ENCODE measurements at regions not wholly inside any gene's neighbourhood (a gene's known extent, or its start where the extent isn't known, plus 50 kb on each side); places are given as distances from the start of the nearest gene placed in this dataset.

DNA sequence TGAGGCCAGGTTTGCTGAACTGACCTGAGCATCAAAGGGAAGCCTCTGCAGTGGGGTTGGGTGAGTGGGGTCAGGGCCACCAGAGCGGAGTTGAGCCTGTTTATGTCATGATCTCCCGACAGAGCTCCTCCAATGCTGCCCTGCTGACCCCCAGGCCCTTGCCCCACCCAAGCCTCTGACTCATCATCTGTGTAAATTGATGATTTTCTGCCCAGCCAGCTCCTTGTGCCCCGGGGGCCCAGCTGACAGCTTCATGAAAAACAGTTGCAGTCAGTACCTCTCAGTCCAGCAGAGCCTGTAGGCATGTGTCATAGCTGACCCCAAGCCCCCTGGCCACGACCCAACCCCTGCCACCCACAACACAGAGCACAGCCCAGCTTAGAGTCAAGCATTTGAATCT lies 134.9 kb downstream of the CCT6B start:
- DNase-seq (ENCODE audit: insufficient read length, low spot score) = no peak
- no peak for FAIRE-seq

DNA sequence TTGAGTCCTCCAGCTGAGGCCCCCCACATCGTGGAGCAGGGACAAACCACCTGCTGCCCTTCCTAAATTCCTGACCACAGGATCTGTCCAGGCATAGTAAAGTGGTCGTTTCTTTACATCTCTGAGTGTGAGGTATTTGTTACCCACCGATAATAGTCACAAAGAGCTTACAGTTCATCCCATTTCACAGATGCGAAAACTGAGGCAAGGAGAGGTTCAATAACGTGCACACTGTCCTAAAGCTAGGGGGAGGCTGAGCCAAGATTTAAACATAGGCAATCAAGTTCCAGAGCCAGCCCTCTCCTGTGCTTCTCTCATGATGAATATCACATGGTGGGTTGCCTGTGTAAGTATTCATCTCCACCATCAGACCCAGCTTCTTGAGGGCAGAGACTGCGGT lies 135.4 kb downstream of the CCT6B start:
- no peak for DNase-seq (ENCODE audit: insufficient read length, low spot score)
- no peak for FAIRE-seq

DNA sequence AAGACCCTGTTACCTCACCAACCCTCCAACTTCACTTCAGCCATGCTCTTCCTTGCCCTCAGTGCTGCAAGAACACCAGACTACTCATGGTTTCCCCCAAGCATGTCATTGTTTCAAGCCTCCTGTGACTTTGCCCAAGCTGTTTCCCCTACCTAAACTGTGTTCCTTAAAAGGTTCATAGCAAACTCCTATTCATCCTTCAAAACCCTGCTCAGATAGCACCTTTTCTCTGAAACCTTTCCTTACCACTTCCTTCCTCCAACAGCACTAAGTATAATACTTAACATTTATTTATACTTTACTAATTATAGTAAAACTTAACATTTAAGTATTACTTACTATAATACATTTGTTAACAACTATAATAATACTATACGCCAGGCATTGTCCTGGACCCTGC lies 136.2 kb downstream of the CCT6B start:
- FAIRE-seq (no peak), DNase-seq (ENCODE audit: insufficient read length, low spot score) (no peak)

DNA sequence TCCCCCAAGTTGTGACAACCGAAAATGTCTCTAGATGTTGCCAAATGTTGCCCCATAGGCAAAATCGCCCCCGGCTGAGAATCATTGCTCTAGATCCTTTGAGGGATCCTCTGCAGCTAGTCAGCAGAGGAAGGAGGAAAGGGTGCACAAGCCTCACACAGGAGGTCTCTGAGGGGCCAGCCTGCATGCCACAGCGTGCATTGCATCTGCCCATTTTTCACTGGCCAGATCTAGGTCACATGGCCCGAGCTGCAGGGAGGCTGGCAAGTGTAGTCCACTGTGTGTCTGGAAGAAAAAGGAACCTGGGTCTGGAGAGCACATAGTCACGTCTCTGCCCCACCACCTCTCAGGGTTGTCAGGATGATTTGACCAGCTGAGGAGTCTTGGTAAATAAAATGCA lies 138.2 kb downstream of the CCT6B start:
- no peak for DNase-seq (ENCODE audit: insufficient read length, low spot score)

DNA sequence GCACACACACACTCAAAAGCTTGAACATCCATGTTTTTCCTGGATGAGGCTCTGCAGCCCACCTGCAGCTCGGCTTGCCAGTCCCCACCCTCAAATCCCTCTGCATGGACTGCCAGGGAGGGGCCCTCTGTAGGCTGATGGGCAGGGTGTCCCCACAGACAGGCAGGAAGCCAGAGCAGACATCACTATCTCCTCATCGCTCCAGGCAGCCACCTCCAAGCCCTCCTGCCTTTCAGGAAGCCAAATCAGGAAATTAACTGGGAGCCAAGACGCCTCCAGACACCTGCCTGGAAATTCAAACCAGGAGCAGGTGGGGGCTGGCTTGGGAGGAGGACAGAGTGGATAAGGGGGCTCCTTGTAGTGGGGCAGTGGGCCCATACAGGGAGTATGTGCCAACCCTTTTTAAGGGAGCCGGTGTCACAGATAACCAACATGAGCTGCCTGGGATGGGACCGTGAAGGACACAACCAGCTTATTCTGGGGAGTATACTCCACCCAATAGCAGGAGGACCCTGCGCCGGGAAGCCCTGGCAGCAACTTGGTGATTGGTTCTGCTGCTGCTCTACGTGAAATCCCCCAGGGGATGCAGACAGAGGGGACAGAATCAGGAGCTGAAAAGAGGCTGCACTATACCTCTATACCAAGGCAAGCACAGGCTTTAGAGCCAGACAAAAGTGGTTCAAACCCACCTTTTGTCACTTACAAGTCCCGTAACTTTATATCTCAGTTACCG lies 139.1 kb downstream of the CCT6B start:
- DNase-seq (ENCODE audit: insufficient read length, low spot score) = no peak
- FAIRE-seq = no peak

More for the DNA sequence above, 138.2 kb downstream of the CCT6B start:
- no peak for FAIRE-seq

DNA sequence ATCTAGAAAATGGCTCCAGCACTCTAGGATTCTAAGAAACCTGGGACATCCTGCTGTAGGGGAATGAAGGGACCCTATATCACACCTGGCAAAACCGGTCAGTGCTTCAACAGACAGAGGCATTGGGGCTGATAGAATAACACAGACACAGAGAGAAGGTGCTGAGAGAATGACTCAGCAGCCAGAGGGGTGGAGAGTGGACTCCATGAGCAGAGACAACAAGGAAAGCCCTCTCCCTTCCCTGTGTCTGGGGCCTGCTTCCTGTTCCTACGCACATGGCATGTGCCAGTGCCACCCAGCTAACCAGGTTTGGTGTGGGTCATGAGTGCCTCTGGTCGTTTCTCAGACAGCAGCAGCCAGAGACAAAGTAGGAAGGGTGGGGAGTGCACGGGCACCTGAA lies 140.3 kb downstream of the CCT6B start:
- FAIRE-seq (no peak), DNase-seq (ENCODE audit: insufficient read length, low spot score) (no peak)

DNA sequence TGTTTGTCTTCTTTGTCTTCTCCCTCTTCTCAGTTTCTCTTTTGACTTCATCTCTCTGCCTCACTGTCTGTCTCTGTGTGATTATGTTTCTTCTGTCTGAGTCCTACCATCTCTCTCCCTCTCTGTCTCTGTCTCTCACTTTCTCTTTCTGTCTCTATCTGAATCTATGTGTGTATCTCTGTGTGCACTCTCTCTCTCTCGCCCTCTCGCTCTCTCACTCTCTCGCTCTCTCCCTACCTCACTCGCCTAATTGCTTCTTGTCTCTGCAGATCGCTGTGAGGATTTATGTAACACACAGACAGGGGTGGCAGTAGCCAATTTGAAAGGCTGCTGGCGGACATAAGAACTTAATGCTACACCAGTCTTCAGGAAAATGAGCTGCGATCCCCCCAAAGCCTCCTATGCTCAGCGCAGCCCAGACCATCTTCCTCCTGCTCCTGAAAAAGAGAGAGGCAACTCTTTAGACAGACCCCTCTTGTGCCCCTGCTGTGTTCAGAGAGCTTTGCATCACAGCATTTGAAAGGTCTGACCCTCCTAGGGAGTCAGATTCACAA lies 140.9 kb downstream of the CCT6B start:
- FAIRE-seq (no peak), DNase-seq (ENCODE audit: insufficient read length, low spot score) (no peak)

DNA sequence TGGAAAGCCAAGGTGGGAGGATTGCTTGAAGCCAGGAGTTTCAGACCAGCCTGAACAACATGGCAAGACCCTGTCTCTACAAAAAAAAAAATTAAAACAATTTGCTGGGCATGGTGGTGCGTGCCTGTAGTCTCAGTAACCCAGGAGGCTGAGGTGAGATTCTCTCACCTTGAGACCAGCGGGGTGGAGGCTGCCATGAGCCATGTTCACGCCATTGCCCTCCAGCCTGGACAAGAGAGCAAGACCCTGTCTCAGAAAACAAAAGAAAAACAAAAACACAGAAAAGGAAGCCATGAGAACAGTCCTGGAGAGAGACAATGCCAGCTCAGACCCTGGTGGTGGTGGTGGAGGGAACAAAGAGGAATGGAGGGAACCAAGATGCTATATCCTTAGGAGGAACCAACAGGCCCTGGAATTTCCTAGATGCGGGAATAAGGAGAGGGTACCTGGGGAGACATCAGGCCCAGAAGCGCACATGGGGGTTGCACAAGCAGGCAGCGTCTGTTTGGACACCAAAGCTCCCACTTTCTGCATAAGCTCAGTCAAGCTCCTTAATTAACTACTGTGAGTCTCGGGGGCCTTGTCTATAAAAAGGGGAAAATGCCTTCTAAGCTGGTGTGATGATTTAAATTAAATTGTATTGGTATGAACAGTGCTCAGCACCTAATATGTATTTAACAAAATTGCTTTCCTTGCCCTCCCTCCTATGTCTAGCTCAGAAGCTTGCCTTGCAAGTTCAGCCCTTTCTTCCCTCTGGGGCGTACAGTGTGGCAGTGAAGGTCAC lies 143.8 kb downstream of the CCT6B start:
- FAIRE-seq = no peak
- DNase-seq (ENCODE audit: insufficient read length, low spot score) = no peak

DNA sequence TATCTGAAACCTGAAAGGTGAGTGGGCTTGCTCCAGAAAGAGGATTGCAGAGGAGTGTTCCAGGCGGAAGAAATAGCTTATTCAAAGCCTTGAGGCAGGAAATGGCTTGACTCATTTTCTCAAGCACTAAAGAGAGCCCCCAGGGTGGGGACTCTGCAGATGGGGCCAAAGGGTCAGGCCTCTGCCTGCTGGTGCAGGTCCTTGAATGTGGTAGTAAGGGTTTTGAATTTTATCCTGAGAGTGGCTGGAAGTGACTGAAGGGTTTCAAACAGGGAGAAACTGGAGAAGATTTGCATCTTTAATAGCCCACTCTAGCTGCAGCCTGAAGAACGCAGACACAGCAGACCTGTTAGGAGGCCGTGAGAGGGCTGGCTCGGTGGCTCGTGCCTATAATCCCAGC lies 144.4 kb downstream of the CCT6B start:
- no peak for FAIRE-seq
- no peak for DNase-seq (ENCODE audit: insufficient read length, low spot score)

DNA sequence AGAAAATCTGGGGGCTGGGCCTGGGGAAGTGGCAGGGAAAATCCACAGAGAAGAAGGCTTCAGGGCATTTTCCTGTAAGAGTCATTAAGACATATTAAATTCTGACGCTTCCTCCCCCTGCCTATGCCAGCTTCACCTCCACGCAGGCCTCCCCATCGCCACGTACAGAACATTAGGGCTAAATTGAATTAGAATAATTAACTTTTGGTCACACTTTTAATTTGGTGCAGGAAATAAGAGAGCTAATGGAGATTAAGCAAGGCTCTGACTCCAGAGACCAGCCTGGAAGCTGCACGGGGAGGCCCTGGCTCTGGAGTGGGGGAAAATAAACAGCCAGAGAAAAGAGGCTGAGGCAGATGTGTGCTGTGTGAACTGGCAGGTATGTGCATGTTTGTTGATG lies 148.0 kb downstream of the CCT6B start:
- DNase-seq (ENCODE audit: insufficient read length, low spot score) (no peak), FAIRE-seq (no peak)

DNA sequence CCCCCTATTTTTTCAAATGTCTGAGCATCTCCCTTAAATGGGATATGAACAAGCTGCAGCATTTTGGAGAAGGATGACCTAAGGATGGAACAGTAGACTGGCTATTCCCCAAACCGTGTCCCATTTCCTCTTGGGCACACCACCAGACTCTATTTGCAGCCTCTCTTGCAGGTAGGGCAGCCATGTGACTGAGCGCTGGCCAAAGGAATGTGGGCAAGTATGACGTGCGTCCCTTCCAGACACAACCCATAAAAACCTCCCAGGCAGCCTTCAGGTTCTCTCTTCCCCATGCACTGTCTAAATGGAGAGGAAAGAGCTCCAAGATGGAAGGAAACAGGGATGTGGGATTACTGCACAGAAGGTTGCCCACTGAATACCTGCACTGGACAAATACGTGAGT lies 149.7 kb downstream of the CCT6B start:
- no peak for FAIRE-seq

DNA sequence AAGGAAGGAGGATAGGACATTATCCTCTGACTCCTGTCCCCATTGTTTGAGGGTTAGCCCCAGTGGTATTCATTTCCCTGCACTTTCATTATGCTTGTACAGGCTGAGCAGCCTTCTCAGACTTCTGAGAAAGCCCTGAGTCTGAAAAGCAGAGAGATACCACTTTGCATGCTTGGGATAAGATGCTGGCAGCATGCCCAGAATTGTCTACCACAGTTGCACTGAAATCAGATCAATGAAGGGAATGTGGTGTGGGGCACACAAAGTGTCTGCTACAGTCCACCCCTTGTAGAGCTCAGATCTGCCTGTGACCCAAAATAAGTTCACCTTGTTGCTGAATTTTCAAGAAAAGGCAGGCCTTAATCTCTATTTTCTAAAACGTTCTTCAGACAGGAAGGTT lies 160.6 kb downstream of the CCT6B start:
- FAIRE-seq (no peak), DNase-seq (ENCODE audit: insufficient read length, low spot score) (no peak)

More for the DNA sequence above, 149.7 kb downstream of the CCT6B start:
- DNase-seq (ENCODE audit: insufficient read length, low spot score) = no peak

DNA sequence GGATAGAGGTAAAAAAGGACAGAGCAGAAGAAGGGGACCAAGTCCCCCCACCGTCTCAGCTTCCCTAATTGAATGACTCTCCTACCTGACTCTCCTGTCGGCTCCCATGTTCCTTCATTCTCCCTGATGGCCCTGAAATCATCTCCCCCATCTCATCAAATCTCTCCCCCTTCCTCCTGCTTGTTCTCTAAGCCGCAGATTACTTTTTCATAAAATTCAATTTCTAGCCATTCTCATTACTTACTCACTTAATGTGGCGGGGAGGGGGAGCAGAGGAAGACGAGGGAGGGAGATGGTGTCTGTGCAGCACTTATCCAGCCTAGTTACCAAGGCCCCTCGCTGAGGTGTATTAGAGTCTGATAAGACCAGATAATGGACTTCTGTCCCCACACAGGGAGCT lies 161.5 kb downstream of the CCT6B start:
- no peak for DNase-seq (ENCODE audit: insufficient read length, low spot score)
- no peak for FAIRE-seq

DNA sequence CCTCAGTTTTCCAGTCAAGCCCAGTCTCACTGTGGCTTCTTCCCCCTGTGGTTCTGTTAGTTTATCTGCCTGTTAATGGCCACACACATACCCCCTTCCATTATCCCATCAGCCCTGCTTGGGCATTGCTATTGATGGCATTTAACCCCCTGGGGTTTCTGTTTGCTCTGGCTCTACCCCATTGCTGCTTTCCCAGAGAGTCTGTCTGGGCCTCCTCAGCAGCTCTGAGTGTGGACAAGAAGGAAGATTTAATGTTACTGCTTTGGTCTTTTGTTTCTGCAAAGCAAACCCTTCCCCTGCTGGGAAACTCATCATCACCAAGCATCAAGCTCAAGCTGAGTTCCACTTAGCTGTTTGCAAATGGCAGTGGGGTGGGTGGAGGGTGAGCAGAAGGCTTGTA lies 162.7 kb downstream of the CCT6B start:
- DNase-seq (ENCODE audit: insufficient read length, low spot score) (no peak), FAIRE-seq (no peak)

DNA sequence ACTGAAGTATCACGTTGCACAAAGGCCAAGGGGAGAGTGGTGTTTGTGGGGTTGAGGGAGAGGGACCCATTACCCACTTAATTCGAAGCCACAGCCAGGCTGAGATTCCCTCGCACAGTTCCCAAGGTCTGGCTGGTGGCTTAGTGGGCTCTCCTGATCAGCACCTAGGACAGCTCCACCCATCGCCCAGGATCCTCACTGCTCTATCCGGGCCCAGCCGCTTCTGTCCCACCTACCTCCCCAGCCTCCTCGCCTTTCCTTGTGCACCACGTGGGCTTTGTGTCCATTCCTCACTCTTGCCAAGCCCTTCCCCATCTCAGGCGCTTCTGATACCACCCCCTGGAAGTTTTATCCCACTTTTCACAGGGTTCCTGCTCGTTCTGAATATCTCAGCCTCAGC lies 163.5 kb downstream of the CCT6B start:
- FAIRE-seq (no peak), DNase-seq (ENCODE audit: insufficient read length, low spot score) (peak; percentile 43)

DNA sequence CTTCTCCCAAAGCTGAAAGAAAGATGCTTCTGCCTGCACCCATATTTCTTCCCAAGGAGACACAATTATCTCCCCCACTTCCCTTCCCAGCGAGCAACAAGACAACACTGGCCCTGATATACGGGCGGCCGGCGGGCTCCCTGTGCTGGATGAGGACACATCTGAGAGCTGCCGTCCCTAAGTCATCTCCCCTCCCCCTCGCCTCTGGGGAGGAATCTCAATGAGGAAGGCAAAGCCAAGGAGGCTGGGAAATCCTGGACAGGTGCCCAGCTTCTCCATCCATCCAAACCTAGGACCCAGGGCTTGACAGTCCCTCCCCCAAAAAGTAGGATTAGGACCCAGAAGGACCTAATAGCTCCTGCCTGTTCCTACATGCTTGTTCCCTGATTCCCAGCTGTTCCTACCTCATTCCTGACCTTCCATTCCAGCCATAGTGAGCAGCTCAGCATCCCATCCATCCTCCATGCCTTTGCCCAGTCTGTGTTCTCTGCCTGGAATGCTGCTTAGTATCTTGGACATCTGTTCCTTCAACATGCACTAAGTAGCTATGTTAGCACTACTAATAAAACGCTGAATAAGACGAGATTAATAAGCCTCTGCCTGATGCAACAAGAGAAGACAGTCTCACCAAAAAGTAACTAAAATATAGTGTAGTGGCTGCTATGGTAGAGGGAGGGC lies 167.9 kb downstream of the CCT6B start:
- FAIRE-seq (no peak), DNase-seq (ENCODE audit: insufficient read length, low spot score) (no peak)

DNA sequence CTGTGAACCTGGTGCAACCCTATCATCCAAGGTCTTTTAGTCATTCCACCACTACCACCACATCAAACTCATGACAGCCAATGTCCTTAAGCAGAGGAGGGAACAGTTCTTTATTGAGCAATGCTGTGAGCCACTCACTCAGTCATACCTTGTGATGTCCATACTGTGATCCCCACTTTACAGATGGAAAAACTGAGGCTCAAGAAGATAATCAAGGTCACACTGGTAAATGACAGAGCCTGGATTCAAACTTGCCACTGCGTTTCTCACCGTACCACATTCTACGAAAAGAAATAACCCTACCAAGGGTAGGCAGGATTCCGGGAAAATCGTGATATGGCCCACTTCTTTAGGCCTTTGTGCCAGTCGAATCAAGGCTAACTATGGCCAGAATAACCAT lies 172.6 kb downstream of the CCT6B start:
- DNase-seq (ENCODE audit: insufficient read length, low spot score) (no peak), FAIRE-seq (no peak)

DNA sequence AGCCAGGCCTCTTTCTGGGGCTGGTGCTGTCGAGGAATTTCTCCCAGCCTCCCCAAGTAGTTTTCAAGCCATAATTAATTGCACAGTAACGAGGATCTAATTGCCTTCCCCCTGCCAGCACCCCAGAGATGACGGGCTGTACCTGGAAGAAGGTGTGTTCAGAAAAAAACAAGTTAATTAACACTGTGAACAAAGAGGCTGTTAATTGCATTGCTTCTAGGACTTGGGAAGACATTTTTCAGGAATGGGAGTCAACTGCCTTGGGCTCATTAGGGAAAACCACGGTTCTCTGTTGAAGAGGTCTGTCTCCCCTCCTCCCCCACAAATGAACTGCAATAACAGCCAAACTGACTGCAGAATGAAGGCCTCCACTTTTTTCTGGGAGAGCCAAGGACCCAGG lies 176.7 kb downstream of the CCT6B start:
- FAIRE-seq = no peak
- DNase-seq (ENCODE audit: insufficient read length, low spot score) = no peak

DNA sequence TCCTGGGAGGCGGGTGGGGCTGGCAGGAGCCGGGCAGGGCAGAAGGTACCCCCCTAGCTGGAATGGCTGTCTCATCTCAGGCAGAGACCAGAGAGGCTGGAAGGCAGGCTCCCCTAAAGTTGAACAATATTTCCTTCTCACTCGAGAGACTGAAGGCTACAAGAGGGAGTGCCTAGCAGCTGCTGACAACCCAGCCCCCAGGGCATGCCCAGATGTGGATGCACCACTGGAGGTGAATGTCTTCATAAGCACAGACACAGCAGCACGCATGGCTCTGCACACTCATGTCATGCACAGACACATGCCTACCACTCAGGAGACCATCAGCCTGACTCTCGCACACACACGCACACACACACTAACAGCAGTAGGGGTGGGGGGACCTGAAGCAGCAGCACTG lies 179.0 kb downstream of the CCT6B start:
- DNase-seq (ENCODE audit: insufficient read length, low spot score) (no peak), FAIRE-seq (no peak)

DNA sequence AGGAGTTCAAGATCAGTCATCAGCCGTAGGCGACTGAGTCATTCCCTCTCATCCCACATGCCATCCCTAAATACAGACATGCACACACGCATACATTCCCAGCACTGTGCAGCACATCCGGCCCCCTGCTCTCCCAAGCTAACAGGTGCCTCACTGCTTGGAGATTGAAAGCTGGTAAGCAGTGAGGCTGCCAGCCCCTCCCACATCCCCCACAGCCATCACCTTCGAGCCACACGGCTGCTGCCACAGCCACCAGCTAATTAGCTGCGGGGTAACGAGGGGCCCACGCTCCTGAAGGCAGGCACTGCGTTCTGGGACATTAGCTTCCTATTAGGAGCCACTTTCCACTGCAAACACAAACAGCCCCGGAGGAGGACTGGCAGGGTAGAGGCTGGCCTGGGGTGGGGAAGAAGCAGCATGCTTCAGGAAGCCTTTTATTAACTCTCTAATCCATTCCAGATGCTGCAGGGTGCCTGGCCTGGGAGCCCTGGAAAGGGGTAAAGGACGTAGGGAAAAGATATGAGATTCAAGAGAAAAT lies 179.6 kb downstream of the CCT6B start:
- DNase-seq (ENCODE audit: insufficient read length, low spot score) = no peak
- FAIRE-seq = no peak

DNA sequence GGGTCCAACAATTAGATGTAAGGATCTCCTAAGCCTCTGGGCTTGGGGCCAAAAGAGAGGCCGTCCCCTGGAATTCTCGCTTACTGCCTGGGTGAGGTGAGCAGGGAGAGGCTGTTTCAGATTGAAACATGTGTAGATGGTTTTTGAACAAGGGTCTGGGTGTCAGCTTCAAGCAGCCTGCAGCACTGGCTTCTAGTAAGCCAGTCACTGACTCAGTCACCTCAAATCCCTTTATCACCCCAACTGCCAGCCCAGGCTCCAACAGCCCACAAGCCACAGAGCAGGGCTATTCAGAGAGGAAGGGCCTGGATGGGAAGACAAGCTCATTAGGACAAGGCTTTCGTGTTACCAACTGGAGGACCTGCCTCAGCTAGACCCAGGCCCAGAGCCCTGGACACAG lies 180.2 kb downstream of the CCT6B start:
- DNase-seq (ENCODE audit: insufficient read length, low spot score) = no peak
- FAIRE-seq = no peak
